ENCODE measurements at regions not wholly inside any gene's neighbourhood (a gene's known extent, or its start where the extent isn't known, plus 50 kb on each side); places are given as distances from the start of the nearest gene placed in this dataset.

DNA sequence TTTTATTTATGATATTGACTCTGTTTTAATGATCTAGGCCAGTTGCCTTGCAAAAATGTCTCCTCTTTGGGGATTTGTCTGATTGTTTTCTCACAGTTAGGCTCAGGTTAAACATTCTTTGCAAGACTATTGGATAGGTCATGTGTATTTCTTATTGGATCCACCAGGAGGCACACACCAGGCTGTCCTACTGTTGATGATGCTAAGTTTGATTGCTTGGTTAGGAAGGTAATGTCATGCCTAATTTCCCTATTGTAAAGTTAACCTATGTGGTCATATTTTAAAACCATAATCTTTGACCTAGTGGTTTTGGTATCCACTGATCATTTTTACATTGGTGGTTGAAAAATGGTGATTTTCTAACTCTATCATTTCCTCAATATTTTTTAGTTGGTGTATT is 137.1 kb downstream of the BRMS1L start:
- POLR2A ChIA-PET (ENCODE audit: unreplicated experiment): no interaction called here
- Histone ChIP-seq H3F3A (ENCODE audit: low read length, unreplicated experiment) (no peaks in the 10 kb centered on the region), H3K9me2 (replicated peaks; ENCODE audit: low read length) (no peaks in the 10 kb centered on the region), H3K4me3 (ENCODE audit: low read length) (no peak overlapping the region), H3K79me2 (ENCODE audit: low read length) (no peaks in the 10 kb centered on the region), H3K36me3 (ENCODE audit: low read depth, low read length) (no peaks in the 10 kb centered on the region), H3K9me3 (ENCODE audit: low read length) (no peaks in the 10 kb centered on the region), H4K20me1 (ENCODE audit: low read length) (no peaks in the 10 kb centered on the region), H3K4me2 (ENCODE audit: low read length) (no peak overlapping the region), H3K27me3 (ENCODE audit: low read length) (peaks cover 38% of the 10 kb centered on the region), H3K4me1 (ENCODE audit: insufficient read depth, low read length) (no peaks in the 10 kb centered on the region), H3K27ac (ENCODE audit: low read length) (no peak overlapping the region), H2AFZ (ENCODE audit: low read length) (no peak overlapping the region), H3K9ac (ENCODE audit: low read length) (no peak overlapping the region)
- BruUV-seq (replicated peaks): no TSS peak
- no peak for TF ChIP-seq EZH2phosphoT487 (IDR thresholded peaks at IDR 0.05; ENCODE audit: borderline replicate concordance, low read length)
- TF ChIP-seq, protein P1, sequence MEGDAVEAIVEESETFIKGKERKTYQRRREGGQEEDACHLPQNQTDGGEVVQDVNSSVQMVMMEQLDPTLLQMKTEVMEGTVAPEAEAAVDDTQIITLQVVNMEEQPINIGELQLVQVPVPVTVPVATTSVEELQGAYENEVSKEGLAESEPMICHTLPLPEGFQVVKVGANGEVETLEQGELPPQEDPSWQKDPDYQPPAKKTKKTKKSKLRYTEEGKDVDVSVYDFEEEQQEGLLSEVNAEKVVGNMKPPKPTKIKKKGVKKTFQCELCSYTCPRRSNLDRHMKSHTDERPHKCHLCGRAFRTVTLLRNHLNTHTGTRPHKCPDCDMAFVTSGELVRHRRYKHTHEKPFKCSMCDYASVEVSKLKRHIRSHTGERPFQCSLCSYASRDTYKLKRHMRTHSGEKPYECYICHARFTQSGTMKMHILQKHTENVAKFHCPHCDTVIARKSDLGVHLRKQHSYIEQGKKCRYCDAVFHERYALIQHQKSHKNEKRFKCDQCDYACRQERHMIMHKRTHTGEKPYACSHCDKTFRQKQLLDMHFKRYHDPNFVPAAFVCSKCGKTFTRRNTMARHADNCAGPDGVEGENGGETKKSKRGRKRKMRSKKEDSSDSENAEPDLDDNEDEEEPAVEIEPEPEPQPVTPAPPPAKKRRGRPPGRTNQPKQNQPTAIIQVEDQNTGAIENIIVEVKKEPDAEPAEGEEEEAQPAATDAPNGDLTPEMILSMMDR (conservative IDR thresholded peaks at IDR 0.05; ENCODE audit: low read depth, low read length): peak; percentile 66
- TF ChIP-seq EZH2 (IDR thresholded peaks at IDR 0.05; ENCODE audit: low read length, unreplicated experiment): no peak
- peak; percentile 47 for DNase-seq
- ATAC-seq: peak; percentile 50
- CTCF ChIA-PET: no interaction called here
- intact Hi-C loops (cut with micrococcal nuclease): no loop called here

DNA sequence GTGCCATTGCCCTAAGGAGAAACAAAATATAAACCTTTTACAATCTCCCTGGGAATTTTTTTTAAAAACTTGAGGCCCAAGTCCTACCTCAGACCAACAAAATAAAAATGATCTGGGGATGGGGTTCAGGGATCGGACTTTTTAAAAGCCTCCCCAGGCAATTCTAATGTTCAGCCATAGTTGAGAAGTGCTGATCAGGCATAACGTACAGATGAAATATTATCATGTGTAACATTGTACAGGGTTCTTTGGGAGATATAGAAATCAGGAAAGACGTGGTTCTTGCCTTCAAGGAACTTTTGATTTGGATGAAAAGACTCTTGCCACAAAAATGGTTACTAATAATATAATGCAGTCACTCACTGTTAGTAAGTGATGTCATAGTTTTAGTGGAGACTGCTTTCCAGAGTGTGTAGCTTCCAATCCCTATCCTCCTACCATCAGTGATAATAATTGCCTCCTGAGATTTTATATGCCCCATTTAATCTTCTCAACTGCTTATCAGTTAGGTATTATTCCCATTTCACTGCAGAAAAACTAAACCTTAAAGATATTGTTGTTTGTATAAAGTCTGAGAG is 135.6 kb downstream of the BRMS1L start:
- TF ChIP-seq, protein P1 (conservative IDR thresholded peaks at IDR 0.05; ENCODE audit: low read depth, low read length): no peak
- TF ChIP-seq EZH2 (IDR thresholded peaks at IDR 0.05; ENCODE audit: low read length, unreplicated experiment) (no peak), EZH2phosphoT487 (IDR thresholded peaks at IDR 0.05; ENCODE audit: borderline replicate concordance, low read length) (no peak)
- DNase-seq (no peak), ATAC-seq (no peak)
- Histone ChIP-seq H3K4me3 (ENCODE audit: low read length) (no peak overlapping the region), H3K9me3 (ENCODE audit: low read length) (no peaks in the 10 kb centered on the region), H3K27ac (ENCODE audit: low read length) (no peak overlapping the region), H3K4me2 (ENCODE audit: low read length) (no peak overlapping the region), H3K36me3 (ENCODE audit: low read depth, low read length) (no peaks in the 10 kb centered on the region), H2AFZ (ENCODE audit: low read length) (no peak overlapping the region), H3F3A (ENCODE audit: low read length, unreplicated experiment) (no peaks in the 10 kb centered on the region), H3K9me2 (replicated peaks; ENCODE audit: low read length) (no peaks in the 10 kb centered on the region), H3K9ac (ENCODE audit: low read length) (no peak overlapping the region), H4K20me1 (ENCODE audit: low read length) (no peaks in the 10 kb centered on the region), H3K79me2 (ENCODE audit: low read length) (no peaks in the 10 kb centered on the region), H3K4me1 (ENCODE audit: insufficient read depth, low read length) (no peaks in the 10 kb centered on the region), H3K27me3 (ENCODE audit: low read length) (peaks cover 46% of the 10 kb centered on the region)
- no TSS peak for BruUV-seq (replicated peaks)
- intact Hi-C loops (cut with micrococcal nuclease): no loop called here
- ChIA-PET CTCF (no interaction called here), POLR2A (ENCODE audit: unreplicated experiment) (no interaction called here)

DNA sequence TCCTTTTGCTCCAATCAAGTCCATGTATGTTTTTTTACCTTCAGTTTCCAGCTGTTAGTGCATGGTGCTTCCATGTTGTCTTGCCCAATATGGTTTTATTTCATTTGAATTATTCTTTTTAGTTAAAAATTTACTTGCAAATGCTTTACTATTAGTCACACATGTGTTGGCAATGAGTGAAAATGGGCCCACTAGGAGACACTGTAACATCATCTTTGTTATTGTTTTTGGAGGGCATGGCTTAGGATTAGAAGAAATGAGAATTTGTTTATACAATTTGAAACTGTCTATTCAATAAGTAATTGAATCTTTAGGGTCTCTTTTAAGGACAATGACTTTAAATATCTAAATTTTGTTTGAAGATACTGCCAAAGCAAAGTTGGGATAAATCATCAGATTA is 133.7 kb downstream of the BRMS1L start:
- intact Hi-C loops (cut with micrococcal nuclease): loop anchor here (5.0 kb wide), 1 partner anchor 107 kb away; no protein-coding TSS in a partner anchor
- no peaks in the 10 kb centered on the region for H3K36me3 ChIP-seq (ENCODE audit: low read depth, low read length)
- H3K4me3 ChIP-seq (ENCODE audit: low read length): no peak overlapping the region
- H3K4me1 ChIP-seq (ENCODE audit: insufficient read depth, low read length): no peaks in the 10 kb centered on the region
- H3K79me2 ChIP-seq (ENCODE audit: low read length): no peaks in the 10 kb centered on the region
- no peaks in the 10 kb centered on the region for H3K9me2 ChIP-seq (replicated peaks; ENCODE audit: low read length)
- no peak overlapping the region for H2AFZ ChIP-seq (ENCODE audit: low read length)
- H3K27ac ChIP-seq (ENCODE audit: low read length): no peak overlapping the region
- peak; percentile 22 for DNase-seq
- no peaks in the 10 kb centered on the region for H3F3A ChIP-seq (ENCODE audit: low read length, unreplicated experiment)
- H3K9ac ChIP-seq (ENCODE audit: low read length): no peak overlapping the region
- no peak; the same call in 1 of the 2 replicates for ATAC-seq
- BruUV-seq (replicated peaks): no TSS peak
- POLR2A ChIA-PET (ENCODE audit: unreplicated experiment): no interaction called here
- peaks cover 38% of the 10 kb centered on the region for H3K27me3 ChIP-seq (ENCODE audit: low read length)
- H4K20me1 ChIP-seq (ENCODE audit: low read length): no peaks in the 10 kb centered on the region
- TF ChIP-seq, protein P1 (conservative IDR thresholded peaks at IDR 0.05; ENCODE audit: low read depth, low read length): peak; percentile 42; the same call in 1 of the 2 replicates
- TF ChIP-seq EZH2 (IDR thresholded peaks at IDR 0.05; ENCODE audit: low read length, unreplicated experiment): no peak
- TF ChIP-seq EZH2phosphoT487 (IDR thresholded peaks at IDR 0.05; ENCODE audit: borderline replicate concordance, low read length): no peak
- no peak overlapping the region for H3K4me2 ChIP-seq (ENCODE audit: low read length)
- CTCF ChIA-PET: no interaction called here
- no peaks in the 10 kb centered on the region for H3K9me3 ChIP-seq (ENCODE audit: low read length)
